ENCODE measurements at regions not wholly inside any gene's neighbourhood (a gene's known extent, or its start where the extent isn't known, plus 50 kb on each side); places are given as distances from the start of the nearest gene placed in this dataset.

- no peak for TF ChIP-seq CTCF (IDR thresholded peaks at IDR 0.05; ENCODE audit: low read depth, low read length)
- TF ChIP-seq POLR2A (IDR thresholded peaks at IDR 0.05; ENCODE audit: extremely low read depth, insufficient read length): no peak
- no peak for TF ChIP-seq MAX (IDR thresholded peaks at IDR 0.05; ENCODE audit: low read depth, low read length)
These were observed 137.5 kb downstream of the KCNRG start for GRCh38 chr13:50152655-50153309.
